CD4-positive, alpha-beta T cell treated with Interleukin-15 for 1 hour (primary cell): ENCODE measurements at regions not wholly inside any gene's neighbourhood (a gene's known extent, or its start where the extent isn't known, plus 50 kb on each side); places are given as distances from the start of the nearest gene placed in this dataset.

ENCODE experiments used
- DNase-seq: peaks from one replicate; pipeline ENCODE4 v3.0.0-alpha.2; 2020

- no peak for DNase-seq
Measured at GRCh38 chrX:39948582-39948981, 149.2 kb downstream of the BCOR start.

GRCh38 chrX:39950018-39950688, 147.6 kb downstream of the BCOR start:
- DNase-seq = no peak

- no peak for DNase-seq
Measured at GRCh38 chrX:39952989-39953388, 144.8 kb downstream of the BCOR start.

GRCh38 chrX:39953879-39954278, 143.9 kb downstream of the BCOR start:
- DNase-seq = no peak

- DNase-seq = no peak
Measured at GRCh38 chrX:39954851-39955250, 142.9 kb downstream of the BCOR start.

GRCh38 chrX:39955625-39956024, 142.1 kb downstream of the BCOR start:
- no peak for DNase-seq

GRCh38 chrX:39956803-39957394, 140.9 kb downstream of the BCOR start:
- DNase-seq = no peak

GRCh38 chrX:39957816-39958566, 139.8 kb downstream of the BCOR start:
- DNase-seq = no peak

GRCh38 chrX:39958850-39959249, 138.9 kb downstream of the BCOR start:
- no peak for DNase-seq

- no peak for DNase-seq
Measured at GRCh38 chrX:39960219-39960618, 137.5 kb downstream of the BCOR start.

- no peak for DNase-seq
Measured at GRCh38 chrX:39961441-39961840, 136.3 kb downstream of the BCOR start.

- DNase-seq = no peak
Measured at GRCh38 chrX:39965051-39965573, 132.6 kb downstream of the BCOR start.

- no peak for DNase-seq
Measured at GRCh38 chrX:39966176-39966575, 131.6 kb downstream of the BCOR start.

- no peak for DNase-seq
Measured at GRCh38 chrX:39967348-39967747, 130.4 kb downstream of the BCOR start.

- DNase-seq = no peak
Measured at GRCh38 chrX:39969099-39969818, 128.5 kb downstream of the BCOR start.

GRCh38 chrX:39969819-39970504, 127.8 kb downstream of the BCOR start:
- DNase-seq = no peak

- no peak for DNase-seq
Measured at GRCh38 chrX:39971760-39972159, 126.0 kb downstream of the BCOR start.

- no peak for DNase-seq
Measured at GRCh38 chrX:39972340-39972739, 125.4 kb downstream of the BCOR start.

GRCh38 chrX:39973810-39974209, 123.9 kb downstream of the BCOR start:
- no peak for DNase-seq

- DNase-seq = no peak
Measured at GRCh38 chrX:39974270-39974669, 123.5 kb downstream of the BCOR start.

GRCh38 chrX:39975101-39975925, 122.4 kb downstream of the BCOR start:
- DNase-seq = no peak

GRCh38 chrX:39981946-39982345, 115.8 kb downstream of the BCOR start:
- no peak for DNase-seq
